Smooth muscle cell (in vitro differentiated cells): ENCODE measurements at regions not wholly inside any gene's neighbourhood (a gene's known extent, or its start where the extent isn't known, plus 50 kb on each side); places are given as distances from the start of the nearest gene placed in this dataset.

Experiments
- DNase-seq: peaks from one replicate; lab custom pipeline; 2025; ENCODE audit not compliant: unreplicated experiment; lab: John Stamatoyannopoulos, UW
- H2AFZ ChIP-seq: fragments of 200-600 bp; sonication (generic); 2 replicates; pipeline ENCODE4 v1.6.0; 2016; ENCODE audit warnings: antibody characterized with exemption, low read depth, mild to moderate bottlenecking
- H3F3A ChIP-seq: fragments of 200-600 bp; sonication (generic); 2 replicates; pipeline ENCODE4 v1.6.0; 2017; ENCODE audit warnings: antibody characterized with exemption, low read depth
- H3K27ac ChIP-seq: fragments of 200-600 bp; sonication (generic); 2 replicates; pipeline ENCODE4 v1.5.1; 2016; ENCODE audit warnings: low read depth, mild to moderate bottlenecking
- H3K27me3 ChIP-seq: fragments of 200-600 bp; sonication (generic); 2 replicates; pipeline ENCODE4 v1.6.1; 2016; ENCODE audit warnings: low read depth, mild to moderate bottlenecking
- H3K36me3 ChIP-seq: fragments of 200-600 bp; sonication (generic); 2 replicates; pipeline ENCODE4 v1.5.1; 2016; ENCODE audit warnings: low read depth
- H3K4me1 ChIP-seq: fragments of 200-600 bp; sonication (generic); 2 replicates; pipeline ENCODE4 v1.5.1; 2016; ENCODE audit warnings: low read depth
- H3K4me2 ChIP-seq: fragments of 200-600 bp; sonication (generic); 2 replicates; pipeline ENCODE4 v1.6.0; 2016; ENCODE audit warnings: mild to moderate bottlenecking
- H3K4me3 ChIP-seq: fragments of 200-600 bp; sonication (generic); 2 replicates; pipeline ENCODE4 v1.5.1; 2016; ENCODE audit warnings: mild to moderate bottlenecking
- H3K79me2 ChIP-seq: fragments of 200-600 bp; sonication (generic); 2 replicates; pipeline ENCODE4 v1.6.0; 2016; ENCODE audit warnings: low read depth, mild to moderate bottlenecking
- H3K9ac ChIP-seq: fragments of 200-600 bp; sonication (generic); 2 replicates; pipeline ENCODE4 v1.6.0; 2016; ENCODE audit warnings: low read depth
- H3K9me3 ChIP-seq: fragments of 200-600 bp; sonication (generic); replicated peaks from 2 replicates; pipeline ENCODE4 v1.5.1; 2016; ENCODE audit warnings: low read depth
- H4K20me1 ChIP-seq: fragments of 200-600 bp; sonication (generic); 2 replicates; pipeline ENCODE4 v1.6.0; 2016; ENCODE audit warnings: low read depth
- WGBS: methylation state at CpG from one replicate; pipeline ENCODE4 v1.1.7; 2016; ENCODE audit warnings: low lambda C conversion rate; 5-methylcytosine and 5-hydroxymethylcytosine counted together
- TF ChIP-seq, protein P1 (sequence below): fragments of 200-600 bp; sonication (generic); IDR thresholded peaks from 2 replicates; pipeline ENCODE4 v1.5.1; 2017; ENCODE audit warnings: borderline replicate concordance, mild to moderate bottlenecking, antibody characterized with exemption; ENCODE audit not compliant: insufficient read depth, poor library complexity, severe bottlenecking

DNA sequence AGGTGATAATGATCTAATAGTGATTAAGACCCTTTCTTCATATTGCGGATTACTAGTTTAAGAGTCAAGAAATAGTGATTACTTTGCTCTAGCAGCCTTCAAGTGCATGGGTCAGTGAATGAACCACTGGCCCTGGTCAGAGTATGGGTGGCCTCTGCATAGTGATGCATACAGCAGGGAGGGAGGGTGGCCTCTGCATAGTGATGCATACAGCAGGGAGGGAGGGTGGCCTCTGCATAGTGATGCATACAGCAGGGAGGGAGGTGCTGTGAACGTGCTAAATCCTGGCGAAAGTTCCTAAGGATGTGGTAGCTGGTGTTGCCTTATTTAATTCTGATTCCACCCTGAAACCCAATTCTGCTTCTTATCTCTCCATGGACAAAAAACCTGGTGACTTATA, 246.7 kb upstream of the ARSJ start:
- no peak overlapping the region for H3K27ac ChIP-seq
- TF ChIP-seq, protein P1, sequence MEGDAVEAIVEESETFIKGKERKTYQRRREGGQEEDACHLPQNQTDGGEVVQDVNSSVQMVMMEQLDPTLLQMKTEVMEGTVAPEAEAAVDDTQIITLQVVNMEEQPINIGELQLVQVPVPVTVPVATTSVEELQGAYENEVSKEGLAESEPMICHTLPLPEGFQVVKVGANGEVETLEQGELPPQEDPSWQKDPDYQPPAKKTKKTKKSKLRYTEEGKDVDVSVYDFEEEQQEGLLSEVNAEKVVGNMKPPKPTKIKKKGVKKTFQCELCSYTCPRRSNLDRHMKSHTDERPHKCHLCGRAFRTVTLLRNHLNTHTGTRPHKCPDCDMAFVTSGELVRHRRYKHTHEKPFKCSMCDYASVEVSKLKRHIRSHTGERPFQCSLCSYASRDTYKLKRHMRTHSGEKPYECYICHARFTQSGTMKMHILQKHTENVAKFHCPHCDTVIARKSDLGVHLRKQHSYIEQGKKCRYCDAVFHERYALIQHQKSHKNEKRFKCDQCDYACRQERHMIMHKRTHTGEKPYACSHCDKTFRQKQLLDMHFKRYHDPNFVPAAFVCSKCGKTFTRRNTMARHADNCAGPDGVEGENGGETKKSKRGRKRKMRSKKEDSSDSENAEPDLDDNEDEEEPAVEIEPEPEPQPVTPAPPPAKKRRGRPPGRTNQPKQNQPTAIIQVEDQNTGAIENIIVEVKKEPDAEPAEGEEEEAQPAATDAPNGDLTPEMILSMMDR = no peak
- H2AFZ ChIP-seq = no peak overlapping the region
- no peak overlapping the region for H3K4me2 ChIP-seq
- no peak overlapping the region for H3K4me3 ChIP-seq
- H4K20me1 ChIP-seq = no peaks in the 10 kb centered on the region
- H3K27me3 ChIP-seq = no peaks in the 10 kb centered on the region
- WGBS = 54% methylated on average over 3 of the region's 3 CpGs
- H3K9ac ChIP-seq = no peak overlapping the region
- no peaks in the 10 kb centered on the region for H3K4me1 ChIP-seq
- H3K9me3 ChIP-seq = no peaks in the 10 kb centered on the region
- H3F3A ChIP-seq = no peaks in the 10 kb centered on the region
- no peaks in the 10 kb centered on the region for H3K79me2 ChIP-seq
- H3K36me3 ChIP-seq = no peaks in the 10 kb centered on the region
- DNase-seq = no peak

DNA sequence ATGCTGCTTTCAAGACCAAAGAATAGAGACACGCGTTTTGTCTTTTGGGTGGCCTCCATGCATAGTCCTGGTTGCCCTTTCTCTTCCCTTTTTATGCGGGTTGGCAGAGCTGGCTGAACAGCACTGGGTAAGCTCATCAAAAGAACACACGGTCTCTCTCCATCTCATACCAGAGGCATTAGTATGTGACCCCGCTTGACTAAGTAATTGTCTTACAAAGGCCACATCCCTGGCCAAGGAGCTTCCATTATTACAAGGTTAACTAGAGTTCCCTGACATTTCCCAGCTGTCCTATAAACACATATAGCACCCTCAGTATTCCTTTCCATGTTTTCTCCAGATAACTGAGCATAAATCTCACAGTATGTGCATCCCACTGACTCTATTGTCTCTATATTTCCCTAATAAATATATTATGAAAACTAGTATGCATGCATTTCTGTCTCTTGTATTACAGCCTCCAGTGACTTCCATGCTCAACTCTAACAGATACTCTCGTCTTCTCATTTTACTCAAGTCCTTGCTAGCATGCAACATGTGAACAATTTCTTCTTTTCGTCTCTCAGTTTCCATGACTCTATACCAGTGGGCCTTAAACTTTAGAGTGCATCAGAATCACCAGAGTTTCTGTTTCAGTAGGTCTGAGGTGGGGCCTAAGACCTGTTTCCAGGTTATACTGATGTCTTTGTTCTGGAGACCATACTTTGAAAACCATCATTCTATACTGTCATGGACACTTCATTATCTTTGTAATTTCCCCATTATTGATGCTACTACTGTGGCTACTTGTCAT, 247.7 kb upstream of the ARSJ start:
- Histone ChIP-seq H3K4me2 (no peak overlapping the region), H2AFZ (no peak overlapping the region), H3K9me3 (no peaks in the 10 kb centered on the region), H3K4me1 (no peaks in the 10 kb centered on the region), H3K9ac (no peak overlapping the region), H4K20me1 (no peaks in the 10 kb centered on the region), H3K4me3 (no peak overlapping the region), H3K79me2 (no peaks in the 10 kb centered on the region), H3F3A (no peaks in the 10 kb centered on the region), H3K36me3 (no peaks in the 10 kb centered on the region), H3K27ac (no peak overlapping the region), H3K27me3 (no peaks in the 10 kb centered on the region)
- WGBS = 92% methylated on average over 7 of the region's 7 CpGs
- DNase-seq = no peak
- TF ChIP-seq, protein P1 = no peak

DNA sequence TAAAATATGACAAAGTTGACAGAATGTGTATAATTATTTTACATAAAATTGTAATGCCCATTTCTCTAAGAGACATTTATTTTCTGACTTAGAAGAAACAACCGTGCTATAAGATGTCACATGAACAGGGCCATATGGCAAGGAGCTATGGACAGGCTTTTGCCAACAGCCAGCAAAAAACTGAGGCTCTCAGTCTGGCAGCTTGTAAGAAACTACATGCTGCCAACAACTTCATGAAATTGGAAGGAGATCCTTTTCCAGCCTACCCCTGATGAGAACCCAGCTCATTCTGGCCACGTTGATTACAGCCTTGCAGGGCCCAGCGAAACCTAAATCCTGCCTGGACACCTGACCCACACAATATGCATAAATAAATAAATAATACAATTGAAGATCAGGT, 250.3 kb upstream of the ARSJ start:
- DNase-seq = no peak
- Histone ChIP-seq H3K4me2 (no peak overlapping the region), H3K4me3 (no peak overlapping the region), H3K9me3 (no peaks in the 10 kb centered on the region), H3K36me3 (no peaks in the 10 kb centered on the region), H3F3A (no peaks in the 10 kb centered on the region), H3K79me2 (no peaks in the 10 kb centered on the region), H4K20me1 (no peaks in the 10 kb centered on the region), H2AFZ (no peak overlapping the region), H3K9ac (no peak overlapping the region), H3K27ac (no peak overlapping the region), H3K4me1 (no peaks in the 10 kb centered on the region), H3K27me3 (no peaks in the 10 kb centered on the region)
- TF ChIP-seq, protein P1 = no peak
- WGBS = 93% methylated on average over 3 of the region's 3 CpGs
